Body of pancreas (tissue), 4 donors: ENCODE measurements at regions not wholly inside any gene's neighbourhood (a gene's known extent, or its start where the extent isn't known, plus 50 kb on each side); places are given as distances from the start of the nearest gene placed in this dataset.

ENCODE experiments used
- ATAC-seq: fragments of 150-250 bp; one replicate; pipeline ENCODE4 v1.9.1; 2016
- DNase-seq, 4 donors: peaks; one replicate each; pipeline ENCODE4 v3.0.0-alpha.2; 2019
- H3K27ac ChIP-seq, 4 donors: fragments of 200-600 bp; sonication (generic); 1 replicate in 3 of 4; 2 replicates in 1 of 4; pipeline versions ENCODE4 v1.5.1 to v1.6.1; 2016 to 2019; ENCODE audit warnings: mild to moderate bottlenecking in 1 of 4, mixed read lengths in 1 of 4, moderate library complexity in 1 of 4
- H3K27me3 ChIP-seq, 2 donors: fragments of 200-600 bp; sonication (generic); one replicate each; pipeline ENCODE4 v1.6.0; 2016; ENCODE audit warnings: mild to moderate bottlenecking in 1 of 2
- H3K36me3 ChIP-seq, 2 donors: fragments of 200-600 bp; sonication (generic); replicated peaks in 1 of 2; 2 replicates each; pipeline ENCODE4 v1.5.1; 2016; ENCODE audit warnings: low read depth in 2 of 2; ENCODE audit not compliant: insufficient read depth in 1 of 2
- H3K4me1 ChIP-seq: fragments of 200-600 bp; sonication (generic); one replicate; pipeline ENCODE4 v1.6.0; 2016
- H3K4me3 ChIP-seq, 2 donors: fragments of 200-600 bp; sonication (generic); 1 replicate in 1 of 2; 2 replicates in 1 of 2; pipeline ENCODE4 v1.5.1; 2016 to 2019
- H3K9me3 ChIP-seq, 3 donors: fragments of 200-600 bp; sonication (generic); 1 replicate in 2 of 3; 2 replicates in 1 of 3; pipeline ENCODE4 v1.5.1; 2016
- CTCF ChIP-seq, 7 experiments: fragments of 450-650 bp in 4 of 7; fragments of 200-600 bp in 3 of 7; sonication (generic) in 3 of 7; IDR thresholded peaks; one replicate each; pipeline ENCODE4 v1.5.1; 2016 to 2019; ENCODE audit warnings: antibody characterized with exemption in 7 of 7
- POLR2A ChIP-seq, 3 donors: fragments of 450-650 bp; IDR thresholded peaks; one replicate each; pipeline ENCODE4 v1.6.1; 2016; ENCODE audit warnings: antibody characterized with exemption in 3 of 3, mild to moderate bottlenecking in 2 of 3
- WGBS, 2 donors: methylation state at CpG; one replicate each; pipeline ENCODE4 v1.1.5; 2017; 5-methylcytosine and 5-hydroxymethylcytosine counted together
- intact Hi-C: fragments of 100-400 bp; cut with DNase I; formaldehyde crosslinking; loops from one replicate; pipeline ENCODE4 v1.15.1; 2023

- no peak for ATAC-seq
- no peaks in the 10 kb centered on the region for H3K9me3 ChIP-seq
- no peak for DNase-seq
- H3K27me3 ChIP-seq = no peaks in the 10 kb centered on the region
- intact Hi-C loops = no loop called here
- TF ChIP-seq CTCF (IDR thresholded peaks at IDR 0.05) (no peak), POLR2A (IDR thresholded peaks at IDR 0.05) (no peak)
- H3K4me3 ChIP-seq = no peak overlapping the region
- H3K36me3 ChIP-seq = no peaks in the 10 kb centered on the region
- H3K27ac ChIP-seq = no peak overlapping the region
- no peaks in the 10 kb centered on the region for H3K4me1 ChIP-seq
- 35 to 46% methylated on average over 1 of the region's 1 CpG for WGBS, 2 donors
These were observed 1005.3 kb upstream of the SORCS1 start for GRCh38 chr10:108169846-108170245.

GRCh38 chr10:108167766-108168165, 1003.3 kb upstream of the SORCS1 start:
- intact Hi-C loops = no loop called here
- Histone ChIP-seq H3K27ac (no peak overlapping the region), H3K9me3 (no peaks in the 10 kb centered on the region), H3K4me1 (no peaks in the 10 kb centered on the region), H3K27me3 (no peaks in the 10 kb centered on the region), H3K36me3 (no peaks in the 10 kb centered on the region), H3K4me3 (no peak overlapping the region)
- WGBS, 2 donors = 81 to 83% methylated on average over 2 of the region's 2 CpGs
- no peak for ATAC-seq
- TF ChIP-seq CTCF (IDR thresholded peaks at IDR 0.05) (no peak), POLR2A (IDR thresholded peaks at IDR 0.05) (no peak)
- no peak for DNase-seq

GRCh38 chr10:108166401-108166800, 1001.9 kb upstream of the SORCS1 start:
- intact Hi-C loops = no loop called here
- Histone ChIP-seq H3K27ac (no peak overlapping the region), H3K4me1 (no peaks in the 10 kb centered on the region), H3K36me3 (no peaks in the 10 kb centered on the region), H3K27me3 (no peaks in the 10 kb centered on the region), H3K4me3 (no peak overlapping the region), H3K9me3 (no peaks in the 10 kb centered on the region)
- DNase-seq = no peak
- 52 to 53% methylated on average over 7 of the region's 7 CpGs for WGBS, 2 donors
- no peak for TF ChIP-seq POLR2A (IDR thresholded peaks at IDR 0.05)
- no peak for TF ChIP-seq CTCF (IDR thresholded peaks at IDR 0.05)
- ATAC-seq = no peak

GRCh38 chr10:108147346-108147745, 982.8 kb upstream of the SORCS1 start:
- no peaks in the 10 kb centered on the region for H3K27me3 ChIP-seq
- no peaks in the 10 kb centered on the region for H3K36me3 ChIP-seq
- WGBS, 2 donors = 69% methylated on average over 2 of the region's 2 CpGs
- H3K4me1 ChIP-seq = no peaks in the 10 kb centered on the region
- intact Hi-C loops = no loop called here
- H3K4me3 ChIP-seq = no peak overlapping the region
- no peaks in the 10 kb centered on the region for H3K9me3 ChIP-seq
- DNase-seq = no peak
- ATAC-seq = no peak
- no peak overlapping the region for H3K27ac ChIP-seq
- no peak for TF ChIP-seq POLR2A (IDR thresholded peaks at IDR 0.05)
- no peak for TF ChIP-seq CTCF (IDR thresholded peaks at IDR 0.05)

- H3K27ac ChIP-seq = no peak overlapping the region
- H3K9me3 ChIP-seq = no peaks in the 10 kb centered on the region
- H3K4me1 ChIP-seq = no peaks in the 10 kb centered on the region
- H3K27me3 ChIP-seq = no peaks in the 10 kb centered on the region
- ATAC-seq (no peak), DNase-seq (no peak)
- intact Hi-C loops = no loop called here
- no peak overlapping the region for H3K4me3 ChIP-seq
- H3K36me3 ChIP-seq = no peaks in the 10 kb centered on the region
- TF ChIP-seq CTCF (IDR thresholded peaks at IDR 0.05) = no peak
- TF ChIP-seq POLR2A (IDR thresholded peaks at IDR 0.05) = no peak
- 68 to 73% methylated on average over 1 of the region's 1 CpG for WGBS, 2 donors
These were observed 976.6 kb upstream of the SORCS1 start for GRCh38 chr10:108141064-108141463.
